Urinary bladder (tissue), 3 donors: ENCODE measurements at regions not wholly inside any gene's neighbourhood (a gene's known extent, or its start where the extent isn't known, plus 50 kb on each side); places are given as distances from the start of the nearest gene placed in this dataset.
"Not testable (repeated sequence)": the region's sequence is repeated elsewhere in the genome, so short reads cannot be mapped to it uniquely, and the experiment has no call there.

Source experiments
- DNase-seq: peaks from one replicate; pipeline ENCODE4 v3.0.0-alpha.2; 2015; ENCODE audit errors: extremely low spot score
- H3K27ac ChIP-seq: one replicate; pipeline ENCODE4 v1.5.1; 2013; ENCODE audit warnings: low read depth, mild to moderate bottlenecking, moderate library complexity
- H3K36me3 ChIP-seq: one replicate; pipeline ENCODE4 v1.6.1; 2013; ENCODE audit warnings: mild to moderate bottlenecking, moderate library complexity; ENCODE audit not compliant: insufficient read depth
- H3K4me1 ChIP-seq: one replicate; pipeline ENCODE4 v1.6.1; 2013; ENCODE audit warnings: mild to moderate bottlenecking, moderate library complexity; ENCODE audit not compliant: insufficient read depth
- H3K4me3 ChIP-seq: one replicate; pipeline ENCODE4 v1.5.1; 2013; ENCODE audit warnings: low read depth, low read length
- WGBS: extraction: QIAGEN DNeasy Blood & Tissue Kit; methylation state at CpG from one replicate; pipeline ENCODE4 v1.1.7; 2013; 5-methylcytosine and 5-hydroxymethylcytosine counted together
- donor health status: healthy with polysubstance abuse.
- donor health status: healthy.

DNA sequence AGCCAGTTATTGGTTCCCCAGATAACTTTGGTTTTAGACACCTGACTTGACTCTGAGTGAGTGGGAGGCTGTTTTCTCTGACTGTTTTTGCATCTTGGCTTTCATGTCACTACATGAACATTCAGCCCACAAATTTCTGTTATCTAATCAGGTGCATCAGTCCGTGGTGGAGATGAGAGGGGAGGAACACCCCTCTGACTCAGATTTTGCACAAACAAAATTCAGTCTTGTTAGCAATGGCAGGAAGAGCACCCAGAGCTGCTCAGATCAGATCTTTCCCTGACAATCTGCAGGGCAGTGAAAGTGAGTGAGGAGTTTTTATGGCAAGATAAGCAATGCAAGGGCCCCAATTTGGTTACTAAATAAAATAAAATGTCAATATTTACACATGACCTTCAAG is 307.2 kb upstream of the NOTCH2NLA start:
- H3K27ac ChIP-seq, H3K4me3 ChIP-seq, DNase-seq, H3K4me1 ChIP-seq, H3K36me3 ChIP-seq: not testable (repeated sequence)
- no CpG with 5 or more reads among the region's 1 CpG for WGBS

DNA sequence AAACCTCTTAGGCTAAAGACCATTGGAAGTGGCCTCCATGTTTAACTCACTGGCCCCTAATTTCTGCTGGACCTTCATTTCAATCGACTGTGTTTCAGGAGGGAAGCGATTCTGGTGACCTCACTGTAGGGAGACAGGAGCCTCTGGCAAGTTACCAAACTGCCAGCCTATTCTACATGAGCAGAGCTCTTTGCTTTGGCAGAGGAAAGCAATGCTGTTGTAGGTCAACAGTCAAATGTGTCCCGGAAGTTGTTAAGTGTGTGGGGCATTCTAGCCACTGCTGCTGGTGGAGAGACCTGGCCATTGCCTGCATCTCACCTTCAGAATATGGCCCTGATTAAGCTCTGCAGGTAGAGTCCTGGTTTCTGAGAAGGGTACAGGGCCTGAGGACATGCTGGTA is 306.8 kb upstream of the NOTCH2NLA start:
- WGBS: no CpG with 5 or more reads among the region's 3 CpGs
- not testable (repeated sequence) for H3K4me1 ChIP-seq, DNase-seq, H3K27ac ChIP-seq, H3K36me3 ChIP-seq, H3K4me3 ChIP-seq

DNA sequence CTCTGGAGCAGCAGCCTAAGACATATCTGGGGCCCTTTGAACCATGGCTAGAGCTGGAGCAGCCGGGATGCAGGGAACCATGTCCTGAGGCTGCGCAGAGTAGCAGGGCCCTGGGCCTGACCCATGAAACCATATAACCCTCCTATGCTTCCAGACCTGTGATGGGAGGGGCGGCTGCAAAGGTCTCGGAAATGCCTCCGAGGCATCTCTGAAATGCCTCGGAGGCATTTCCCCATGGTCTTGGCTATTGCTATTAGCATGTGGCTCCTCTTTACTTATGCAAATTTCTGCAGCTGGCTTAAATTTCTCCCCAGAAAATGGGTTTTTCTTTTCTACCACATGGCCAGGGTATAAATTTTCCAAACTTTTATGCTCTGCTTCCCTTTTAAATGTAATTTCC is 302.1 kb upstream of the NOTCH2NLA start:
- H3K36me3 ChIP-seq, DNase-seq, H3K4me1 ChIP-seq, H3K4me3 ChIP-seq, H3K27ac ChIP-seq: not testable (repeated sequence)
- WGBS: no CpG with 5 or more reads among the region's 6 CpGs

DNA sequence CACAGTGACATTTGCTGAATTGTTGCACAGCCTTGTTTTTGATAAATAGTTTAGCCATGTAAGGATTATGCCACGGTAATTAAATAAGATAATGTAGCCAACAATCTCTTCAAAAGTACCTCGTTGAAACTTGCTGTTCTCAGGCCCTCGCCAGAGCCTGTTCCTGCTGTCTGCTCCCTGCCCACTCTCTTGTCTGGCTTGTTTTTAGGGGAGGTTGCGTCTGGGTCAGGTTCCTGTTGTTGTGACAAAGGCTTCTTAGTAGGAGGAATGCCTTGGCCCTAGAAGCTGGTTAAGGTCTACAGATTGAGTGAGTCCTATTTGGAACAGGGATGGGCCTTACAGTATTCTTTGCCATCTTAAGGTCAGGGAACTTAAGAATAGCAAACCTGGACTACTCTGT is 294.0 kb upstream of the NOTCH2NLA start:
- not testable (repeated sequence) for H3K4me3 ChIP-seq, H3K36me3 ChIP-seq, H3K27ac ChIP-seq, H3K4me1 ChIP-seq, DNase-seq
- WGBS: no CpG with 5 or more reads among the region's 4 CpGs

DNA sequence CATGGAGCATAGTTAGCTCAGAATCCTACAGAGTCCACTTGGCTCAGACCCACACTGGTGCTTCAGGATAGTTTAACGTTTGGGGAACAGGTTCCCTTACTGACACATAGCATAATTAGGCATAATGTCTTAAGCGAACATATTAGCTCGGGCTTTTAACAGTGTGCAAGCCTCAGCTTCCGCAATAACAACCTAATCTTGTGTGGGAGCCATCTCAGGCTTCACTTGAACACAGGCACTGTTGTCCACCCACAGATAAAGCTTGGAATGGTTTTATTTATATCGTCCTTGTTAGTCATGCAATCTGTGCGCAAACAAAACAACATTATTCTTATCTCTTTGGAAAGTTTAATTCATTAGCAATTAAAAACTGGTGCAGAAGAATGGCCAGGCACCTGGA is 293.5 kb upstream of the NOTCH2NLA start:
- not testable (repeated sequence) for H3K4me1 ChIP-seq, H3K4me3 ChIP-seq, H3K27ac ChIP-seq, DNase-seq, H3K36me3 ChIP-seq
- no CpG with 5 or more reads among the region's 6 CpGs for WGBS

DNA sequence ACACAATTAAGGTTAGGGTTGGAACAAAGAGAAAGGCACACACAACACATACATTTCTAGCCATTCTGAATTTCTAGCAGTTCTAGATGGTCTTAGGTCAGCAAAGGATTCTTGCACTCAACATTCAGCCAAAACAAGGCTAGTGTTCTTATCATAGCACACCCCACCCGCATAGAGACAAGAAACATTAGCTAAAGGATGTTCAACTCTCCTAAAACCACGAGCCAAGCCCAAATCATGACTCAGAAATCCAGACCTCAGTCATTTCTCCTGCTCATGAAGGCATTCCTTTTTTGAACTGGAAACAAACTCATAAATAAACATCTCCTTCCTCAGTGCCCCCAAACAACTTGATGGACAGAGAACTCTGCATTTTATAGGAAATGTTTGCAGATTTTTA is 293.0 kb upstream of the NOTCH2NLA start:
- H3K4me1 ChIP-seq, H3K4me3 ChIP-seq, DNase-seq, H3K36me3 ChIP-seq, H3K27ac ChIP-seq: not testable (repeated sequence)
- WGBS: no CpG with 5 or more reads among the region's 2 CpGs

DNA sequence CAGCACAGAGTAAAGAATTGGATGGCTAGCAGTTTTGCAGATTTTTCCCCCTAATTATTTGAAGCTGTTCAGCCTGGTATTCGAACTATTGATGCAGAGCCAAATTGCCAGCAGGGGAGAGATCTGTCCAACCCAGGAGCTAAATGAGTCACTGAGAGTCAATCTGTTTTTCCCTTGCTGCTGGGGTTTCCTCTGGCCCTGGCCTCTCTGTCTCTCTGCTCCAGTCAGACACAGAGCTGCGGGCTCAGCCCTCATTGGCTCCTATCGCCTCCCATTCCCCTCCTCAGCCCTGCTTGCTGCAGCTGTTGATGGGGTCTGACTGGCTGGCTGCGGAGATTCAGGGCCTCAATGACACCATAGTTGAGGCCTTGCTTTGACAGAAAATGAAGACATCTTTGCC is 284.9 kb upstream of the NOTCH2NLA start:
- H3K4me1 ChIP-seq, H3K27ac ChIP-seq, DNase-seq, H3K4me3 ChIP-seq, H3K36me3 ChIP-seq: not testable (repeated sequence)
- WGBS: no CpG with 5 or more reads among the region's 4 CpGs

DNA sequence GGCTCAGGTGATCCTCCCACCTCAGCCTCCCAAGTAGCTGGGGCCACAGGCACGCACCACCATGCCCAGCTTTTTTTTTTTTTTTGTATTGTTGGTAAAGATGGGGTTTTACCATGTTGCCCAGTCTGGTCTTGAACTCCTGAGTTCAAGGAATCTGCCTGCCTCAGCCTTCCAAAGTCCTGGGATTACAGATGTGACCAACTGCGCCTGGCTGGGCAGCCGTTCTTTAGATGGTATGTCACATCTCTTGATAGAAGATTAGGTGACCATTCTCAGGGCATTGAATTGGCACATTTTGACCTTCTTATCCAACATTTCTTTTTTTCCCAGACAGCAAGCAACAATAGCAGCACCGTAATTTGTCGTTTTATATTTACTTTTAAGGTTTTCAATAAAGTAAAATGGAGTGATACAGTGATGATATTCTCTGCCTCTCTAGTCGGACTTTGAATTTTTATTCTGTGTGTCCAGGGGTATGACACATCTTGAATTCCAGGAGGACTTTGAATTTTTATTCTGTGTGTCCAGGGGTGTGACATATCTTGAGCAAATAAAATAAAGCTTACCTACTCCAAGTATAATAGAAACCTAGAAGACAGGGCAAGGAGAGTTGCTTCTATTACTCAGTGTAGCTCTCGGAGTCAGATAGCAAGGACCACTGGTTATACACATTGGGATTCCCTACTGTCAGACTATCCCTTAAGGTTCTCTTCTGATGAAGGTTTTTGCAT is 282.4 kb upstream of the NOTCH2NLA start:
- not testable (repeated sequence) for H3K36me3 ChIP-seq, H3K27ac ChIP-seq, DNase-seq, H3K4me1 ChIP-seq, H3K4me3 ChIP-seq
- 98% methylated on average over 2 of the region's 7 CpGs for WGBS

DNA sequence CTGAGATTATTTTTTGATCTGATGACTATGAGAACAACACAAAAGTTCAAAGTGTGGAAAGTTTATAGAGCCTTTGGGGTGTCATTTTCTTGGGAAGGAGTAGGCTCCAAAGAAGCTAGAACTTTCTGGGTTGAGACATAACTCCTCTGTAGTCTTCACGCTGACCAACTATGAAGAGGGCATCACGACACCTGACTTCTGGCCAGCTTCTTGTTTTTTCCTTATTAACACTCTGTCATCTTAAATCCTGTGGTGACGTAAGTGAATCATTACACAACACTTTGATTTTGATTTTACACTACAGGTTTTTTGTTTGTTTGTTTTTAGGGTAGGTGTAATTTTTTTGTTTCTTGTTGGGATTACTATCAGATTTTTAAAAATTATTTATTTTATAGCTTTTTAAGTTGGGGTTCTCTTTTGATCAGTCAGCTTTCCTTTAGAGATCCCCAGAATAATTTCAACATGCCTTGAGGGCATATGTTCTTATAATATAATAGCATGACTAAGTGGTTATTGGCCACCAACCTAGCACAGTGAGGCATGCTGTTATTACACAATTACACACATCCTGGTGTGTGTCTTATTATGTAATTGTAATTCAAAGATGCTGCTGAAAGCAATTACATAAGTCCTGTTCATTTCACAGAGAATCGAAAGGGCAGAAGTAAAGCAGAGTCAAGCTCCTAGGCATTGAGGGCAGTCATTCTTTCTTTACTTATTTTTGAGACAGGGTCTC is 281.6 kb upstream of the NOTCH2NLA start:
- not testable (repeated sequence) for H3K4me1 ChIP-seq, H3K36me3 ChIP-seq, H3K4me3 ChIP-seq, DNase-seq, H3K27ac ChIP-seq
- WGBS: no CpG with 5 or more reads among the region's 4 CpGs

DNA sequence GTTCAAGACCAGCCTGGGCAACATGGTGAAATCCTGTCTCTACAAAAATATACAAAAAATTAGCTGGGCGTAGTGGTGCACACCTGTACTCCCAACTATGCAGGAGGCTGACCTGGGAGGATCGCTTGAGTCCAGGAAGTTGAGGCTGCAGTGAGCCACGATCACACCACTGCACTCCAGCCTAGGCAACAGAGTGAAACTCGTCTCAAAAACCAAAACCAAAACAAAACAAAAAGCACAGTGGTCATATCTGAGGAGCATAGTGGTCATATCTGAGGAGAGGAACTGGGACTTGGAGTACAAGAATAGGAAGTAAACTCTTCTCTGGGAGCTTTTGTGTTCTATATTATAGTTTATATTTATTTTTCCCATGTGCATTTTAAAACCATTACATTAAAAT is 275.3 kb upstream of the NOTCH2NLA start:
- not testable (repeated sequence) for H3K4me3 ChIP-seq, DNase-seq, H3K4me1 ChIP-seq, H3K36me3 ChIP-seq, H3K27ac ChIP-seq
- 81% methylated on average over 3 of the region's 4 CpGs for WGBS

DNA sequence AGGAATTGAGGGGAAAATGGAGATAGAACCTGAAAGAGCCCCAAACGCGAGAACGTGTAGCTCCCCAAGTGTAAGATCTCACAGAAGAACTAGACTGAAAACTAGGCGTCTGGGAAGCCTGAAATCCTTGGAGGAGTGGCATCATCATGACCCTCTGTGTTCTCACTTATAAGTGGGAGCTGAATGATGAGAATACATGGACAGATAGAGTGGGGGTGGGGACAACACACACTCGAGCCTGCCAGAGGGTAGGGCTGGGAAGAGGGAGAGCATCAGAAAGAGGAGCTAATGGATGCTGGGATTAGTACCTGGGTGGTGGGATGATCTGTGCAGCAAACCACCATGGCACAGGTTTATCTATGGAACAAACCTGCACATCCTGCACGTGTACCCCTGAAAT is 258.7 kb upstream of the NOTCH2NLA start:
- H3K4me3 ChIP-seq, H3K27ac ChIP-seq, H3K4me1 ChIP-seq, DNase-seq, H3K36me3 ChIP-seq: not testable (repeated sequence)
- WGBS: no CpG with 5 or more reads among the region's 6 CpGs

DNA sequence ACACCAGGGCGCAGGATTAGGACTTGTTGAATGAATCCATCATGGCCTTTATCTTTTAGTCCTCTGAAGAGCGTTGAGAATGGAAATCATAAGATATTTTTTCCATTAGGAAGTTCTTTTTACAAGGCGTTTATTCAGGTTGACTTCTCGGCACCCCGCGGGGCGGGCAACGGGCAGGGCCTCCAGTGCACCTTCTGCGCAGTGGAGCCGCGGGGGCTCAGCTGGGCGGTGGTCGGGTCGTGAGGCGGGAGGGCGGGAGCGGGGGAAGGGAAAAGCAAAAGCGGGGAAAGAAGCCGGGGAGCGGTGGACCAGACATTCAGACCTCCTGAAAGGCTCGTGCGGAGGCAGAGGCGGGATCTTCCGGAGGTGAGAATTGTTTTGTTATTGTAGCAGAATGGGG is 258.3 kb upstream of the NOTCH2NLA start:
- not testable (repeated sequence) for H3K4me1 ChIP-seq, H3K36me3 ChIP-seq, H3K27ac ChIP-seq, DNase-seq
- peak overlapping the region; percentile 9 for H3K4me3 ChIP-seq
- 2% methylated on average over 10 of the region's 24 CpGs for WGBS

DNA sequence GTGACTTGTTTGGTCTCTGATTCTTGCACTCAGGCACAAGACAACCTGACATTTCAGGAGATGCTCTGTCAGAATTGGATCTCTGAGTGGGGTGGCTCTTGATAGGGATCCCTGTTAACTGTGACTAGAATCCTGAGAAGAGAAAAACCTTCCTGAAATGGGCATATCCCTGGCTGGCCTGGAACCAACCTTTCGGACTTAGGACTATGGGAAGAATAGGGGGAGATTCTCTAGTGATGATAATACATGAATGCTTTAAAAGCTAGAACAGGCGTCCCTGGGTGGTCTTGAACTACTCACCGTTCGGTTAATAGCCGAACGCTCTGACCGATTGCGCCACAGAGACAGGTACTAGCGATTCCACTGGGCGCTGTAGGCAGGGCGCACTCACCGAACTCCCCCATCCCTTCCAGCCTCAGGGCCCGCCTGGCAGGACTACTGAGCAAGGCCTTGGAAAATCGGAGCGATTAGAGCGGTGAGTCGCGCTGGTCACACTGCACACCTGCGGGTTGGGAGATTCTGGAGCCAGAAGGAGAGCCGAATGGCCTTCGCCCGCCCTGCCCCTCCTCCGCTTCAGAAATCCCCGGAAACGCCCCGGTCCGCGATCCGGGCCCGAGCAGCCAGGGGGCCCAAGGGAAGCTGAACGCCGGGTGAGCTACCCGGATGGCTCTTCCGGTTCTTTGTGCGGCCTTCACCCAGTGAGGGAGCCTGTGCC is 257.6 kb upstream of the NOTCH2NLA start:
- DNase-seq: not testable (repeated sequence)
- WGBS: 6% methylated on average over 18 of the region's 35 CpGs

DNA sequence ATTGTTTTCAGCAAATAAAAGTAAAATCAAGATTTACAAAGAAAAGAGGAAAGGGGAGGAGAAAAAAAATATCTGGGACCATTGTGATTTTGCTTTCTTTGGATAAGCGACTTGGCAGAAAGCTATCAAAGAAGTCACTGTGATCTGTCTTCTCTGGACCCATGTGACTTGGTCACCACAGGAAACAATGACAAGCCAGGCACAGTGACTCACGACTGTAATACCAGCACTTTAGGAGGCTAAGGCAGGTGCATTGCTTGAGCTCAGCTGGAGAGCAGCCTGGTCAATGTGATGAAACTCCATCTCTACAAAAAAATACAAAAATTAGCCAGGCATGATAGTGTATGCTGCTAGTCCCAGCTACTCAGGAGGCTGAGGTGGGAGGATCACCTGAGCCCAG is 255.4 kb upstream of the NOTCH2NLA start:
- not testable (repeated sequence) for DNase-seq, H3K4me3 ChIP-seq, H3K36me3 ChIP-seq, H3K4me1 ChIP-seq, H3K27ac ChIP-seq
- WGBS: 94% methylated on average over 1 of the region's 2 CpGs

More for the DNA sequence above, 257.6 kb upstream of the NOTCH2NLA start:
- Histone ChIP-seq H3K4me3 (peak overlapping the region; percentile 18), H3K27ac (peak overlapping the region; percentile 38)
- H3K4me1 ChIP-seq, H3K36me3 ChIP-seq: not testable (repeated sequence)
